NCI-H345 treated with DMSO at 0.1 percent for 48 hours (cell line): ENCODE measurements at regions not wholly inside any gene's neighbourhood (a gene's known extent, or its start where the extent isn't known, plus 50 kb on each side); places are given as distances from the start of the nearest gene placed in this dataset.

Experiments
- DNase-seq: peaks from one replicate; lab custom pipeline; 2025; ENCODE audit not compliant: unreplicated experiment; lab: John Stamatoyannopoulos, UW

DNA sequence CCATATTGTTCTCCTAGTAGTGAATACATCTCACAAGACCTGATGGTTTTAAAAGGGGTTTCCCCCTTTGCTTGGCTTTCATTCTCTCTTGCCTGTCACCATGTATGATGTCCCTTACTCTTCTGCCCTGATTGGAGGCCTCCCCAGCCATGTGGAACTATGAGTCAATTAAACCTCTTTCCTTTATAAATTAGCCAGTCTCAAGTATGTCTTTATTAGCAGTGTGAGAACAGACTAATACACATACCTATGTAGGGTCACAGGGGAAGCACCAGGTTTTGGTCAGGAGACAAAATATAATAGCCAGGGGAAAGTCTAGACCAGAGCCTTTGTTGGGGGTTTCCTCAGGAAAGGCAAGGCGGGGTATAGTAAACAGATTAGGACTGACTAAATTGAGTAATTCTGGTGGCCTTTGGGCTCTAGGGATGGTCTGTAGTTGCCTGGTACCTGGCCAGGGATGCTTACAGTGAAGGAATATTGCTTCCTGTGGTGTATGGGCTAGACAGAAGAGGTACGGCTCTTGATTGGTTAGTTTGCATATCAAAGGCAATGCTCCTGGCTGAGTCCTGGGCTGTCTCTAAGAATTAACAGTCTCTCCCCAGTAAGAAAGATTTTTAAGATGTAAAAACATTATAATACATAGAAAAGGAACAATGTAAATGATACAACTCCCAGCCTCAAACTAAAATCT lies 254.5 kb downstream of the ELAVL2 start:
- no peak for DNase-seq

GRCh38 chr9:23573800-23574199 lies 252.2 kb downstream of the ELAVL2 start:
- no peak for DNase-seq

DNA sequence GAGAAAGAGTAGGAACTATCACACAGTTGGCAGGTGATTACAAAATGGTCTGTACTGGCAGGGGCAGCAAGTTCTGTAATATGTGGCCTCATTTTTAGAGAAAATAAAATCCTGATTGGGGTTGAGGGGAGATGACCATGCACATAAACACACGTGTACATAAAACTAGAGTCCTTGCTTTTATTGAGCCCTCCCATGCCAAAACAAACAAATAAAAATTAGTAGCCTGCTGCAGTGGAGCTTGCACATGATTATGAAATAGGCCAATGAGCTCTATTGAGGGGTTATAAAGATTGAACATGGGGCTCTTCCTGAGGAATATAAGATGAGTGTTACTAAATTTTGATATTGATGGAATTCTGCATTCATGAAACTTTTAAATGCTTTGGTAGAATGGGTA lies 248.4 kb downstream of the ELAVL2 start:
- no peak for DNase-seq

DNA sequence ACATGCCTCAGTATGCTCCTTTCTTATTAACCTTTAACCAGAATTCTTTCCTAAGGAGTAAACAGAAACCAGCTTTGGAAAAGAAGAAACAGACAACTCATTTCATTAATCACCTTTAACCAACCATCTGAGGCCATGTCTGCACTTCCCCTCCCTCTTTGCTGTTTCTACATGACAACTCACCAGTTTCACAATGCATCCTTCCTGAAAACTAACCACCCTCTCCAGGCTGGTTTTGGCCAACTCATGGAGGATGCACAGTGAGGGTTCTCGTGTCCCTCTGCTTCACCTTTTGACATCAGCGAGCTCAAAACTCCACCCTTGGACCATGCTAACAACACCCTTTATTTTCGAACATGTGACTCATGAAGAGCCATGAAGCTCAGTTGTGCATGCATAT lies 244.1 kb downstream of the ELAVL2 start:
- no peak for DNase-seq

- no peak for DNase-seq
Measured at GRCh38 chr9:23582836-23583235, 243.2 kb downstream of the ELAVL2 start.

DNA sequence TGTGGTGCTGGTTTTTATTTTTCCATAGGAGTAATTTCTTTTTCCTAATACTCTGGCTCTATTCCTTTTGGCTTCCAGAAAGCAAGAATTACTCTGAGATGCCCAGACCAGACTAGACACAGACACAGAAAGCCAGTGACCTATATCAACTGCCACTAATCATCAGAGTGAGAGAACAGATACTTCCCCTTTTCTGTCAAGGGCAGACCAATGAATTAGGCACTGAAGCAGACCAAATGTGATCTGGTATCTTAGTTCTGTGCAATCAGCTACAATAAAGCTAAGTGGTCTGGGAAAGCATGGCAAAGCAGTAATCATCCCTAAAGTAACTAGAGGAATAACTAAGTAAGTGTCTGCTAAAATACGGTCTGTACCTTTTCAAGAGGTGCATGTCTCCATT lies 239.1 kb downstream of the ELAVL2 start:
- no peak for DNase-seq

- no peak for DNase-seq
Measured at GRCh38 chr9:23587433-23587832, 238.6 kb downstream of the ELAVL2 start.

DNA sequence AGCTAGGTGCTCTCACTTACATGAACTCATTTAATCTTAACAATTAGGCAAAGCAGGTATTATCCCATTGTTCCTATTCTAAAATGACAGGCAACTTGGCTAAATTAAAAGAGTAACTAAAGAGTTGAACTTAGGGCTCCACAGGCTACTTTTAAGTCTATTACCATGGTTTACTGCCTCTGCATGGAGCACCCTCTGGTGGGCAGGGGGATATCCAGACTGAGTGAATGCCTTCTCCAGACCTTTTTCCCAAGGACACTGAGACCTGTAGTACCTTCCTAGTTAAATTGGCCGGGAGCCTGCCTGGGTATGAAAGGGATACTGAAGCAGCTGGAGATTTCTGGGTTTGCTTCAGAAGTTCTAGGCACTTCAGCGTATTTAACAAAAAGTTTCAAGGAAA lies 238.1 kb downstream of the ELAVL2 start:
- DNase-seq: no peak

- no peak for DNase-seq
Measured at GRCh38 chr9:23590276-23591000, 235.6 kb downstream of the ELAVL2 start.

DNA sequence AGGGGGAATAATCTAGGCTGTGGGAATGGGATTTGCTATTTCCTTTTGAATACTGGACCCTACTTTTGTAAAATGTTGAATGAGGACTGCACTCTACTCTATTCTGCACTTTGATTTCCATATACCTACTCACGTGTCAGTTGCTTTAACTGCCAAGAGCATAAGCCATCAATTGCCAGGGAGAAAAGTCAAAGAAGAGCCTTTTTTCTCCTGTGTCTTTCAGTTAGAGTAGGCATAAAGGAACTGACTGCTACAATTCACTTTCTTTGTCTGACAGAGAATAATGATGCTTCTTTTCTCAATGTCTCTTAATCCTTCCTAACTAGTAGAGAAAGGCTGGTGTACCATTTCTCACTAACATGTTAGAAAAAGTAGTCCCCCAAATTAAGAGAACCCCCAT lies 231.6 kb downstream of the ELAVL2 start:
- no peak for DNase-seq

DNA sequence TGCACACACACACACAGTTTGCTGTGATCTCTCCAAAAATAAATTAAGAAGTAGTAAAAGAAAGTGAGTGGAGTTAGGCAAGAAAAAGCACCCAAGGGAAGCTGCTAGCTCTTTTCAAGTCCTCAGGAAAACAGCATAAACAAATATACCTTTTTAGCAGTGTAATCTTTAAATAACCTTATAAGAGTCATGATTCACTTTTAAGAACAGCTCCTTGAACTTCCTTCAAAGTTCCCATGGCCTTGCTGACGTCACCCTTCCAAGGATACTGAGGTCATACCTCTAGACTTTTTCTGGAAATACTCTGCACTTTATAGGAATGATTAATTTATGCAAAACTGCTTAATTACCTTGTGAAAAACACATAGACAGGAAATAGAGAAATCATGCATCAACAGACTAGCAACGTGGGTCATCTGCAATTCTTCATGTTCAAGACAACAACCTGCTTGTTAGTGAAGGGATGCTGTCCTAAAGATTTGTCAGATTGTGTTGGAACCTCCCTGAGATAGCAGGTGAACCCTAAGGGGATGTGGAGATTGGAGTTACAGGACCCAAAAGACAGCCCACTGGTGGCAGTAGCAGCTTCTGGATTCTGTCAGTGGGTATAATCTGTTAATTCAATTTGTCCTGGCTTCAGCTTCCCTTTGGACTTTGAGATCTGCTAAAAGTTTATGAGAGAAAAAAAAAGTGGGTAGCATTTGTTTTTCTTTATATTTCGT lies 229.0 kb downstream of the ELAVL2 start:
- DNase-seq: no peak

- no peak for DNase-seq
Measured at GRCh38 chr9:23598994-23599393, 227.0 kb downstream of the ELAVL2 start.

- no peak for DNase-seq
Measured at GRCh38 chr9:23603311-23603710, 222.7 kb downstream of the ELAVL2 start.

DNA sequence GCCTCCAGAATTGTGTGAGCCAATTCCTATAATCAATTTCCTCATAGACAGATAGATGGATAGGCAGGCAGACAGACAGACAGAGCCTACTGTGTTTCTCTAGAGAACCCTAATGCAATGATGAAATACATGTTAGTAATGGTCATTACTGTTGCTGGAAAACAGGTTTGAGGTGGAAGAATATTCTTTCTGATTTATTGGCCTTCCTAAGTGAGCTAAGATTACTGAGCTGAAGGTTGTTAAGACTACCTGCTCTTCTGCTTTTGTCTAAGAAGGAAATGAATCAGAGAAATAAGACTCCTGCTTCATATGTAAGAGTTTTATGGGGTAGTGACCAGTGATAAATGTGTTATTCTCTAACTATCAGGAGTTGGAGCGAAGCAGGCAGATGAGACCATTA lies 219.9 kb downstream of the ELAVL2 start:
- no peak for DNase-seq

GRCh38 chr9:23608456-23608855 lies 217.6 kb downstream of the ELAVL2 start:
- DNase-seq: no peak

DNA sequence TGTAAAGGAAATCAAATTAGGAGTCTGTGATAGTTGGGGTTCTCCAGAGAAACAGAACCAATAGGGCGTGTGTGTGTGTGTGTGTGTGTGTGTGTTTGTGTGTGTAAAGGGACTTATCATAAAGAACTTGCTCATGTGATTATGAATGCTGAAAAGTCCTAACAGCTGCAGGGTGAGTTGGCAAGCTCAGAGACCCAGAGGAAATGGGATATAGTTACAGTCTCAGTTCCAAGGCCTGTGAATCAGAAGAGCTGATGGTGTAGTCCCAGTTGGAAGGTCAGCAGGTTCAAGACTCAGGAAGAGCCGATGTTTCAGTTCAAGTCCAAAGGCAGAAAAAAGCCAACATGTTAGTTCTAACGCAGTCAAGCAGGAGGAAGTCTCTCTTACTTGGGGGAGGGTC lies 214.2 kb downstream of the ELAVL2 start:
- DNase-seq: no peak

DNA sequence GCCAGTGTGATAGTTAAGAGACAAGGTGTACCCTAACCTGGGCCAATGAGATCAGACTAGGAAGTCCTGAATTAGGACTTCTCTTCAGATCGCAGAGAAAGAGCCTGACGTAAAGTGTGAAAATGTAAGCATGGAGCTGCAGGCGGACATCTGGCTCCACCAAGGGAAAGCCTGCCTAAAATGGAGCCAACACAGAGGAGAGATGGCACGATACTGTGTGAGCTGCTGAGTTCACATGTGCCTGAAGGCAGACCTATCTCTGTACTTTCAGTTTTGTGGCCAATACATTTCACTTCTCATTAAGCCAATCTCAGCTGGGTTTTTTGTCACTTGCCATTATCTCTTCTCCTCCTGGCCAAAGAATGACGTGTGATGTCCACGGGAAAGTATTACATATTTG lies 210.5 kb downstream of the ELAVL2 start:
- DNase-seq: no peak

DNA sequence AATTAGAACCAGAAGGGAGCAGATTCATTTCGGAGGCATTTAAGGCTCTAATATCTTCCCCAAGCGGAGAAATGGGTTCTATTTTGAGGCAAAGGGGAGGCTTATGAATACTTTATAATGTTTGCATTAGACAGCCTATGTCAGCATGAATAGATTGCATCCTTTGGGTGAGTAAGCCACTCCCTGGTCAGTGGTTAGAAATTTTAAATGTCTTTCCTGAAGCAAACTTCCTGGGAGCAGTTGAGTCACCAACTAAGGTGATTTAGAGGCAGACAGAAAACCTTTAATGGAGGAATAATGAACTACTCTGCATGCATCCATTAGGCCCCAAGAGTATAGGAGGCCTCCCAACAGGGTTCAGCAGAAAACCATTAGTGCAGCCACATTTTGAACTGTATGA lies 204.9 kb downstream of the ELAVL2 start:
- DNase-seq: no peak

GRCh38 chr9:23621924-23622323 lies 204.1 kb downstream of the ELAVL2 start:
- no peak for DNase-seq

DNA sequence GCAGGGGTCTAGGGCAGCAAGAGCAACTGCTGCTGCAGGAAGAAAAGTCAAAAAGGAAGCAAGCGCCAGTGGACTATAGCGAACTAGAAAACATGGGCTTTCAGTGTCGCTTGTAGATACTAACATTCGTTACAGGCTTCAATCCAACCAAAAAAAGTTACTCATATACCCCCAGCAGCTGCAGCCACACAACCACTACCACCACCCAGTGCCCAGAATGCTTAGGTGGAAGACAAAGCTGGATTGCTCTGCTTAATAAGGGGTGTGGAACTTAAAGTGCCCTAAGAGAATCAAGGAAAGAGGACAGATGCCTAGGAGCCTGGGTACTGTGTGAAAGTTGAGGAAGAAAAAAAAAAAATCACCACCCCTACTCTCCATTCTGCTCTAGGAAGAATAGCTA lies 203.6 kb downstream of the ELAVL2 start:
- DNase-seq: no peak

GRCh38 chr9:23630488-23630887 lies 195.6 kb downstream of the ELAVL2 start:
- DNase-seq: no peak

GRCh38 chr9:23635276-23635675 lies 190.8 kb downstream of the ELAVL2 start:
- no peak for DNase-seq
